Endothelial cell of umbilical vein (primary cell): ENCODE measurements at regions not wholly inside any gene's neighbourhood (a gene's known extent, or its start where the extent isn't known, plus 50 kb on each side); places are given as distances from the start of the nearest gene placed in this dataset.
A peak's percentile ranks its signal among the peaks of the same experiment; 100 is the strongest.

Experiments
- BruUV-seq: library from RNA; stranded (reverse); fragments of 400-500 nt; replicated peaks from 2 replicates; lab custom pipeline; 2021; lab: Mats Ljungman, UMichigan
- CTCF ChIA-PET: fragments of 300-600, 350-600 bp; sonication (Branson Sonifier 250); formaldehyde crosslinking; loops from one replicate; lab custom pipeline; 2021; ENCODE audit warnings: antibody characterized with exemption, inconsistent platforms; lab: Charles Lee
- POLR2A ChIA-PET: fragments of 300-600, 350-600 bp; sonication (Branson Sonifier 250); formaldehyde crosslinking; loops from one replicate; lab custom pipeline; 2021; ENCODE audit warnings: antibody characterized with exemption, inconsistent platforms; lab: Charles Lee
- DNase-seq: peaks from one replicate; pipeline ENCODE4 v3.0.0-alpha.2; 2011; ENCODE audit warnings: low read depth, low spot score
- FAIRE-seq: peaks from 2 replicates; lab custom pipeline; 2011; peaks lifted over from hg19 to GRCh38; lab: Jason Lieb, UNC
- H2AFZ ChIP-seq: 2 replicates; pipeline ENCODE4 v1.6.0; 2012; ENCODE audit warnings: low read depth, low read length, control low read depth, inconsistent platforms
- H3K27ac ChIP-seq: 2 replicates; pipeline ENCODE4 v1.5.1; 2011; ENCODE audit warnings: low read depth, mild to moderate bottlenecking, control low read depth, low read length, moderate library complexity; ENCODE audit not compliant: insufficient read depth
- H3K27me3 ChIP-seq, 2 experiments: 2 replicates each; pipeline versions ENCODE4 v1.6.0 to v1.6.1; 2011; ENCODE audit warnings: low read length in 2 of 2, mixed read lengths in 1 of 2; ENCODE audit not compliant: control insufficient read depth in 2 of 2, insufficient read depth in 2 of 2
- H3K36me3 ChIP-seq, 2 experiments: 2 replicates in 1 of 2; 3 replicates in 1 of 2; pipeline ENCODE4 v1.5.1; 2011; ENCODE audit warnings: low read length in 2 of 2, mild to moderate bottlenecking in 1 of 2, moderate library complexity in 1 of 2; ENCODE audit not compliant: control insufficient read depth in 2 of 2, insufficient read depth in 2 of 2; ENCODE audit errors: extremely low read depth in 1 of 2
- H3K4me1 ChIP-seq: 3 replicates; pipeline ENCODE4 v1.5.1; 2011; ENCODE audit warnings: mild to moderate bottlenecking, low read length; ENCODE audit not compliant: control insufficient read depth, insufficient read depth; ENCODE audit errors: extremely low read depth
- H3K4me2 ChIP-seq: 2 replicates; pipeline ENCODE4 v1.6.1; 2011; ENCODE audit warnings: low read length, control low read depth, mixed read lengths; ENCODE audit not compliant: insufficient read depth
- H3K4me3 ChIP-seq, 3 experiments: fragments of 200-600 bp in 1 of 3; sonication (generic), shearing (Covaris generic) in 1 of 3; replicated peaks in 1 of 3; 2 replicates each; pipeline ENCODE4 v1.5.1; 2011 to 2016; ENCODE audit warnings: control low read depth in 3 of 3, low read length in 3 of 3, mild to moderate bottlenecking in 2 of 3, inconsistent platforms in 1 of 3, low read depth in 1 of 3, moderate library complexity in 1 of 3; ENCODE audit not compliant: insufficient read depth in 1 of 3
- H3K79me2 ChIP-seq: 2 replicates; pipeline ENCODE4 v1.6.0; 2012; ENCODE audit warnings: low read length, inconsistent platforms; ENCODE audit not compliant: control insufficient read depth, insufficient read depth
- H3K9ac ChIP-seq: replicated peaks from 2 replicates; pipeline ENCODE3; 2011; ENCODE audit warnings: low read length, control low read depth; ENCODE audit not compliant: insufficient read depth; ENCODE audit errors: extremely low read depth
- H3K9me1 ChIP-seq: replicated peaks from 3 replicates; pipeline ENCODE4 v1.6.0; 2011; ENCODE audit warnings: mild to moderate bottlenecking, low read length; ENCODE audit not compliant: control insufficient read depth, insufficient read depth; ENCODE audit errors: extremely low read depth
- H3K9me3 ChIP-seq: replicated peaks from 2 replicates; pipeline ENCODE4 v1.5.1; 2012; ENCODE audit warnings: low read length, inconsistent platforms; ENCODE audit not compliant: control insufficient read depth, insufficient read depth
- H4K20me1 ChIP-seq: replicated peaks from 2 replicates; pipeline ENCODE3; 2011; ENCODE audit warnings: mild to moderate bottlenecking, low read length; ENCODE audit not compliant: control insufficient read depth, insufficient read depth; ENCODE audit errors: extremely low read depth
- CTCF ChIP-seq, 2 donors: IDR thresholded peaks; 1 replicate in 1 of 2; 2 replicates in 1 of 2; pipeline ENCODE4 v1.5.1; 2011; ENCODE audit warnings: low read length in 2 of 2, mild to moderate bottlenecking in 2 of 2, moderate library complexity in 2 of 2, control low read depth in 1 of 2, inconsistent platforms in 1 of 2, low read depth in 1 of 2; ENCODE audit not compliant: insufficient read depth in 1 of 2; ENCODE audit errors: extremely low read depth in 1 of 2
- EZH2 ChIP-seq: IDR thresholded peaks from 2 replicates; pipeline ENCODE4 v1.6.1; 2012; ENCODE audit warnings: borderline replicate concordance, low read depth, mild to moderate bottlenecking, moderate library complexity, low read length, inconsistent platforms; ENCODE audit not compliant: severe bottlenecking
- FOS ChIP-seq: IDR thresholded peaks from 2 replicates; pipeline ENCODE4 v1.6.1; 2011; ENCODE audit warnings: mild to moderate bottlenecking, low read length, moderate library complexity, borderline replicate concordance; ENCODE audit not compliant: insufficient read depth
- GATA2 ChIP-seq: IDR thresholded peaks from 2 replicates; pipeline ENCODE4 v1.7.0; 2011; ENCODE audit warnings: low read depth, mild to moderate bottlenecking, moderate library complexity, mixed read lengths, low read length; ENCODE audit not compliant: insufficient read length, insufficient read depth
- JUN ChIP-seq: IDR thresholded peaks from 2 replicates; pipeline ENCODE4 v1.6.1; 2011; ENCODE audit warnings: borderline replicate concordance, low read depth; ENCODE audit not compliant: insufficient read length, insufficient read depth
- MYC ChIP-seq: IDR thresholded peaks from one replicate; pipeline ENCODE4 v1.6.1; 2011; ENCODE audit warnings: mild to moderate bottlenecking, low read depth, low read length
- POLR2A ChIP-seq: IDR thresholded peaks from 2 replicates; pipeline ENCODE4 v1.6.1; 2012; ENCODE audit warnings: low read depth, mild to moderate bottlenecking, control low read depth, low read length
- POLR2AphosphoS5 ChIP-seq: IDR thresholded peaks from 2 replicates; pipeline ENCODE4 v1.6.1; 2012; ENCODE audit warnings: low read depth, mild to moderate bottlenecking, control low read depth, low read length, moderate library complexity; ENCODE audit not compliant: insufficient read depth
- dilution Hi-C: fragments of 300-500 bp; cut with MboI; formaldehyde crosslinking; loops from one replicate; pipeline ENCODE4 v1.15.0; 2019; ENCODE audit warnings: low sequenced_read_pairs; ENCODE audit not compliant: extremely low pct_ligation_motif_present
- intact Hi-C: fragments of 100-400 bp; cut with micrococcal nuclease; formaldehyde crosslinking; loops from one replicate; pipeline ENCODE4 v1.10.0; 2022
- TF ChIP-seq, protein P1 (sequence below): IDR thresholded peaks from 2 replicates; pipeline ENCODE4 v1.6.1; 2011; ENCODE audit not compliant: insufficient read depth, insufficient read length

- Histone ChIP-seq H4K20me1 (no peaks in the 10 kb centered on the region), H3K4me1 (peaks cover 8% of the 10 kb centered on the region), H3K79me2 (no peaks in the 10 kb centered on the region), H3K4me2 (no peak overlapping the region), H3K4me3 (no peak overlapping the region), H3K9me3 (no peaks in the 10 kb centered on the region), H3K36me3 (no peaks in the 10 kb centered on the region), H3K9ac (no peak overlapping the region), H3K27ac (no peak overlapping the region), H2AFZ (no peak overlapping the region), H3K9me1 (no peaks in the 10 kb centered on the region), H3K27me3 (no peaks in the 10 kb centered on the region)
- DNase-seq (peak; percentile 58), FAIRE-seq (peak; percentile 85)
- TF ChIP-seq JUN = no peak
- TF ChIP-seq CTCF (IDR thresholded peaks at IDR 0.05; ENCODE audit: extremely low read depth in 1 of 2, insufficient read depth in 1 of 2, low read depth in 1 of 2, low read length in 2 of 2) = peak; percentile 31 to 35
- no TSS peak for BruUV-seq
- ChIA-PET CTCF (interaction anchor here (0.7 to 8.0 kb wide), 20 partner anchors 9 to 514 kb away, joined by 3 to 114 read pairs (median 4); no protein-coding TSS in a partner anchor), POLR2A (no interaction called here)
- intact Hi-C loops = loop anchor here (1.0 to 5.0 kb wide), 6 partner anchors 41 to 570 kb away; partner anchors contain the start of gene BMPER
- dilution Hi-C loops = no loop called here
These were observed 147.7 kb upstream of the BMPER start for GRCh38 chr7:33757563-33758165.

GRCh38 chr7:33760146-33760545 lies 145.2 kb upstream of the BMPER start:
- H3K4me3 ChIP-seq = no peak overlapping the region
- H3K27me3 ChIP-seq = no peaks in the 10 kb centered on the region
- FAIRE-seq (no peak), DNase-seq (no peak)
- H3K9me1 ChIP-seq = no peaks in the 10 kb centered on the region
- ChIA-PET CTCF (interaction anchor here (1.2 to 8.0 kb wide), 5 partner anchors 17 to 173 kb away, joined by 3 to 114 read pairs (median 5); no protein-coding TSS in a partner anchor), POLR2A (no interaction called here)
- H3K9me3 ChIP-seq = no peaks in the 10 kb centered on the region
- H3K9ac ChIP-seq = no peak overlapping the region
- intact Hi-C loops (loop anchor here (2.0 to 10.0 kb wide), 2 partner anchors 29 to 325 kb away; no protein-coding TSS in a partner anchor), dilution Hi-C loops (no loop called here)
- H3K79me2 ChIP-seq = no peaks in the 10 kb centered on the region
- no peaks in the 10 kb centered on the region for H4K20me1 ChIP-seq
- peaks cover 14% of the 10 kb centered on the region for H3K4me1 ChIP-seq
- no TSS peak for BruUV-seq
- H2AFZ ChIP-seq = no peak overlapping the region
- H3K4me2 ChIP-seq = no peak overlapping the region
- no peak overlapping the region for H3K27ac ChIP-seq
- no peaks in the 10 kb centered on the region for H3K36me3 ChIP-seq
- TF ChIP-seq POLR2A (no peak), EZH2 (no peak), MYC (no peak), CTCF (IDR thresholded peaks at IDR 0.05; ENCODE audit: extremely low read depth in 1 of 2, insufficient read depth in 1 of 2, low read depth in 1 of 2, low read length in 2 of 2) (no peak), GATA2 (no peak), JUN (no peak), POLR2AphosphoS5 (no peak), FOS (no peak)
- TF ChIP-seq, protein P1, sequence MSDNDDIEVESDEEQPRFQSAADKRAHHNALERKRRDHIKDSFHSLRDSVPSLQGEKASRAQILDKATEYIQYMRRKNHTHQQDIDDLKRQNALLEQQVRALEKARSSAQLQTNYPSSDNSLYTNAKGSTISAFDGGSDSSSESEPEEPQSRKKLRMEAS = no peak
